Neural cell (in vitro differentiated cells): ENCODE measurements at regions not wholly inside any gene's neighbourhood (a gene's known extent, or its start where the extent isn't known, plus 50 kb on each side); places are given as distances from the start of the nearest gene placed in this dataset.

Experiments
- H2AFZ ChIP-seq: fragments of 200-600, 300-800 bp; sonication (generic), shearing (Covaris generic); 2 replicates; pipeline ENCODE4 v1.6.0; 2014; ENCODE audit warnings: low read depth, mild to moderate bottlenecking, antibody characterized with exemption, low read length, moderate library complexity
- H3F3A ChIP-seq: fragments of 200-600 bp; shearing (Covaris generic); 2 replicates; pipeline ENCODE4 v1.6.1; 2016; ENCODE audit warnings: mild to moderate bottlenecking, moderate library complexity, mixed read lengths, antibody characterized with exemption, low read length; ENCODE audit not compliant: insufficient read depth, poor library complexity, severe bottlenecking
- H3K27ac ChIP-seq: fragments of 200-600, 300-800 bp; sonication (generic), shearing (Covaris generic); 2 replicates; pipeline ENCODE4 v1.5.1; 2014; ENCODE audit warnings: mild to moderate bottlenecking, low read length, moderate library complexity
- H3K27me3 ChIP-seq: fragments of 300-800, 200-600 bp; sonication (generic), shearing (Covaris generic); 2 replicates; pipeline ENCODE4 v1.6.0; 2014; ENCODE audit warnings: mild to moderate bottlenecking, low read depth, low read length, moderate library complexity; ENCODE audit not compliant: insufficient read depth
- H3K36me3 ChIP-seq: fragments of 300-800, 200-600 bp; sonication (generic), shearing (Covaris generic); 2 replicates; pipeline ENCODE4 v1.5.1; 2014; ENCODE audit warnings: mild to moderate bottlenecking, antibody characterized with exemption, low read length, moderate library complexity; ENCODE audit not compliant: insufficient read depth
- H3K4me2 ChIP-seq: fragments of 300-800, 200-600 bp; sonication (generic), shearing (Covaris generic); 2 replicates; pipeline ENCODE4 v1.6.0; 2014; ENCODE audit warnings: mild to moderate bottlenecking, low read length
- H3K4me3 ChIP-seq: fragments of 300-800, 200-600 bp; sonication (generic), shearing (Covaris generic); 2 replicates; pipeline ENCODE4 v1.5.1; 2014; ENCODE audit warnings: mild to moderate bottlenecking, low read length, moderate library complexity
- H3K79me2 ChIP-seq: fragments of 200-600 bp; shearing (Covaris generic); replicated peaks from 2 replicates; pipeline ENCODE4 v1.6.0; 2014; ENCODE audit warnings: mild to moderate bottlenecking, low read length, moderate library complexity; ENCODE audit not compliant: insufficient read depth
- H3K9ac ChIP-seq: fragments of 300-800, 200-600 bp; sonication (generic), shearing (Covaris generic); 2 replicates; pipeline ENCODE4 v1.6.1; 2016; ENCODE audit warnings: mild to moderate bottlenecking, low read length, mixed read lengths
- H3K9me2 ChIP-seq: fragments of 200-600 bp; shearing (Covaris generic); 2 replicates; pipeline ENCODE4 v1.6.1; 2016; ENCODE audit warnings: mild to moderate bottlenecking, low read length, mixed read lengths; ENCODE audit not compliant: insufficient read depth
- H3K9me3 ChIP-seq: fragments of 200-600, 300-800 bp; sonication (generic), shearing (Covaris generic); 2 replicates; pipeline ENCODE4 v1.6.1; 2016; ENCODE audit warnings: mild to moderate bottlenecking, mixed run types, low read length, moderate library complexity, mixed read lengths
- H4K20me1 ChIP-seq: fragments of 200-600 bp; shearing (Covaris generic); 2 replicates; pipeline ENCODE4 v1.6.1; 2016; ENCODE audit warnings: mild to moderate bottlenecking, mixed run types; ENCODE audit not compliant: insufficient read depth
- CTCF ChIP-seq: fragments of 450-650 bp; IDR thresholded peaks from 2 replicates; pipeline ENCODE4 v1.5.1; 2014; ENCODE audit warnings: antibody characterized with exemption, mild to moderate bottlenecking, moderate library complexity; ENCODE audit not compliant: poor library complexity, severe bottlenecking
- EP300 ChIP-seq: fragments of 450-650 bp; conservative IDR thresholded peaks from 2 replicates; pipeline ENCODE4 v1.6.1; 2014; ENCODE audit warnings: antibody characterized with exemption, mild to moderate bottlenecking, moderate library complexity; ENCODE audit not compliant: poor library complexity, severe bottlenecking
- EZH2 ChIP-seq: fragments of 200-600, 300-800 bp; shearing (Covaris generic), sonication (generic); IDR thresholded peaks from 2 replicates; pipeline ENCODE4 v1.6.1; 2014; ENCODE audit warnings: antibody characterized with exemption, low read length, borderline replicate concordance, mild to moderate bottlenecking; ENCODE audit not compliant: insufficient read depth, poor library complexity, severe bottlenecking
- MXI1 ChIP-seq: fragments of 450-650 bp; conservative IDR thresholded peaks from 2 replicates; pipeline ENCODE4 v1.6.1; 2014; ENCODE audit warnings: antibody characterized with exemption, mild to moderate bottlenecking; ENCODE audit not compliant: poor library complexity, severe bottlenecking
- POLR2AphosphoS5 ChIP-seq: IDR thresholded peaks from 2 replicates; pipeline ENCODE4 v1.6.1; 2012
- RAD21 ChIP-seq: fragments of 450-650 bp; conservative IDR thresholded peaks from 2 replicates; pipeline ENCODE4 v1.6.1; 2014; ENCODE audit warnings: antibody characterized with exemption, mild to moderate bottlenecking, moderate library complexity
- REST ChIP-seq: IDR thresholded peaks from 2 replicates; pipeline ENCODE4 v1.6.1; 2012; ENCODE audit warnings: borderline replicate concordance
- SMC3 ChIP-seq: fragments of 450-650 bp; conservative IDR thresholded peaks from 2 replicates; pipeline ENCODE4 v1.6.1; 2014; ENCODE audit warnings: antibody characterized with exemption, mild to moderate bottlenecking, moderate library complexity; ENCODE audit not compliant: poor library complexity
- TAF1 ChIP-seq: IDR thresholded peaks from 2 replicates; pipeline ENCODE4 v1.6.1; 2012; ENCODE audit warnings: low read depth

GRCh38 chr15:97520689-97521088, 439.8 kb upstream of the ARRDC4 start:
- no peak overlapping the region for H3K27ac ChIP-seq
- H3K36me3 ChIP-seq: no peaks in the 10 kb centered on the region
- no peaks in the 10 kb centered on the region for H3K79me2 ChIP-seq
- H3K27me3 ChIP-seq: no peaks in the 10 kb centered on the region
- no peak overlapping the region for H3K4me3 ChIP-seq
- no peaks in the 10 kb centered on the region for H3K9me3 ChIP-seq
- H3K9ac ChIP-seq: no peak overlapping the region
- H3K4me2 ChIP-seq: no peak overlapping the region
- TF ChIP-seq REST (no peak), POLR2AphosphoS5 (no peak), RAD21 (no peak), TAF1 (no peak), CTCF (no peak), EP300 (no peak), SMC3 (no peak), MXI1 (no peak), EZH2 (no peak)
- H3K9me2 ChIP-seq: no peaks in the 10 kb centered on the region
- H3F3A ChIP-seq: no peaks in the 10 kb centered on the region
- H2AFZ ChIP-seq: no peak overlapping the region
- no peaks in the 10 kb centered on the region for H4K20me1 ChIP-seq

- no peaks in the 10 kb centered on the region for H3F3A ChIP-seq
- no peaks in the 10 kb centered on the region for H3K27me3 ChIP-seq
- H3K4me2 ChIP-seq: no peak overlapping the region
- no peak overlapping the region for H2AFZ ChIP-seq
- H3K9me3 ChIP-seq: no peaks in the 10 kb centered on the region
- H3K27ac ChIP-seq: no peak overlapping the region
- no peaks in the 10 kb centered on the region for H3K36me3 ChIP-seq
- H4K20me1 ChIP-seq: no peaks in the 10 kb centered on the region
- H3K9me2 ChIP-seq: no peaks in the 10 kb centered on the region
- no peaks in the 10 kb centered on the region for H3K79me2 ChIP-seq
- no peak overlapping the region for H3K9ac ChIP-seq
- H3K4me3 ChIP-seq: no peak overlapping the region
- TF ChIP-seq EP300 (no peak), RAD21 (no peak), TAF1 (no peak)
Measured at GRCh38 chr15:97521381-97522285, 438.9 kb upstream of the ARRDC4 start.
